ENCODE measurements at regions not wholly inside any gene's neighbourhood (a gene's known extent, or its start where the extent isn't known, plus 50 kb on each side); places are given as distances from the start of the nearest gene placed in this dataset.

GRCh38 chr10:62980687-62981086, 152.4 kb upstream of the NRBF2 start:
- Histone ChIP-seq H3K27me3 (ENCODE audit: control insufficient read depth, insufficient read depth, low read length) (no peaks in the 10 kb centered on the region), H3K4me2 (ENCODE audit: low read depth, low read length) (no peak overlapping the region), H3K9me1 (ENCODE audit: insufficient read depth, low read length) (no peaks in the 10 kb centered on the region), H2BK5ac (ENCODE audit: low read depth, low read length, poor library complexity, severe bottlenecking) (no peak overlapping the region), H3K4ac (ENCODE audit: low read depth, low read length) (no peak overlapping the region), H3K4me1 (ENCODE audit: control insufficient read depth, insufficient read depth, low read length) (no peaks in the 10 kb centered on the region), H4K8ac (ENCODE audit: low read depth in 2 of 2, low read length in 2 of 2) (no peak overlapping the region), H3K36me3 (ENCODE audit: control insufficient read depth, insufficient read depth, low read length) (no peaks in the 10 kb centered on the region), H3K9me3 (ENCODE audit: control insufficient read depth, insufficient read depth, low read length) (no peaks in the 10 kb centered on the region), H3K14ac (replicated peaks; ENCODE audit: low read depth, low read length) (no peak overlapping the region), H3K23ac (ENCODE audit: low read depth, low read length) (no peak overlapping the region), H4K5ac (ENCODE audit: low read depth, low read length) (no peak overlapping the region), H4K20me1 (ENCODE audit: insufficient read depth, low read length) (no peaks in the 10 kb centered on the region), H2BK15ac (ENCODE audit: low read depth, low read length) (no peak overlapping the region), H3K79me1 (ENCODE audit: low read depth in 1 of 2, low read length in 2 of 2) (no peaks in the 10 kb centered on the region), H2BK120ac (ENCODE audit: low read depth, low read length) (no peak overlapping the region), H3K56ac (ENCODE audit: extremely low read depth, insufficient read depth, low read length) (no peak overlapping the region), H4K91ac (ENCODE audit: insufficient read depth, low read depth, low read length) (no peak overlapping the region), H3K9ac (ENCODE audit: low read depth, low read length) (no peak overlapping the region), H3K4me3 (ENCODE audit: insufficient read depth, low read depth, low read length) (no peak overlapping the region), H2AFZ (replicated peaks; ENCODE audit: low read length, poor library complexity) (no peak overlapping the region), H2AK9ac (replicated peaks; ENCODE audit: low read depth, low read length, poor library complexity) (no peak overlapping the region), H2AK5ac (ENCODE audit: low read depth, low read length) (no peak overlapping the region), H3K18ac (ENCODE audit: low read depth, low read length) (no peak overlapping the region), H2BK20ac (ENCODE audit: low read depth, low read length) (no peak overlapping the region), H3K27ac (ENCODE audit: insufficient read depth, low read length) (no peak overlapping the region)
- intact Hi-C loops (cut with micrococcal nuclease): no loop called here
- no CpG with 5 or more reads among the region's 5 CpGs for WGBS, 2 experiments (ENCODE audit: extremely low coverage in 2 of 2, insufficient read length in 1 of 2)
- dilution Hi-C loops (cut with HindIII; ENCODE audit: low sequenced_read_pairs, unreplicated experiment): no loop called here
- POLR2A ChIA-PET (ENCODE audit: unreplicated experiment): no interaction called here
- no TSS peak for BruUV-seq (replicated peaks)
- TF ChIP-seq POLR2A (IDR thresholded peaks at IDR 0.05; ENCODE audit: low read depth, low read length): no peak
- no peak for TF ChIP-seq CTCF (conservative IDR thresholded peaks at IDR 0.05; ENCODE audit: low read depth, low read length)
- no peak for TF ChIP-seq MXI1 (IDR thresholded peaks at IDR 0.05; ENCODE audit: borderline replicate concordance, low read depth, low read length)
- TF ChIP-seq NFE2L2 (IDR thresholded peaks at IDR 0.05; ENCODE audit: low read depth, low read length): no peak
- TF ChIP-seq ELK1 (IDR thresholded peaks at IDR 0.05; ENCODE audit: borderline replicate concordance, low read depth, low read length): no peak
- no peak for TF ChIP-seq RCOR1 (IDR thresholded peaks at IDR 0.05; ENCODE audit: insufficient replicate concordance, low read length)
- no peak for TF ChIP-seq FOS (IDR thresholded peaks at IDR 0.05; ENCODE audit: low read depth, low read length)
- TF ChIP-seq BHLHE40 (IDR thresholded peaks at IDR 0.05; ENCODE audit: low read depth, low read length): no peak
- TF ChIP-seq RAD21 (IDR thresholded peaks at IDR 0.05; ENCODE audit: low read length): no peak
- no peak for TF ChIP-seq SMC3 (IDR thresholded peaks at IDR 0.05; ENCODE audit: low read depth, low read length)
- TF ChIP-seq MAFK (IDR thresholded peaks at IDR 0.05; ENCODE audit: low read depth, low read length): no peak
- TF ChIP-seq CHD1 (IDR thresholded peaks at IDR 0.05; ENCODE audit: low read depth, low read length): no peak
- no peak for TF ChIP-seq MAZ (IDR thresholded peaks at IDR 0.05; ENCODE audit: borderline replicate concordance, low read depth, low read length)
- no peak for TF ChIP-seq RFX5 (IDR thresholded peaks at IDR 0.05; ENCODE audit: low read depth, low read length)
- DNase-seq (no peak), ATAC-seq (ENCODE audit: low read depth) (no peak)
- CTCF ChIA-PET: no interaction called here
- in situ Hi-C loops (cut with MboI; ENCODE audit: low sequenced_read_pairs): no loop called here

All from IMR-90 (cell line).